ENCODE measurements at regions not wholly inside any gene's neighbourhood (a gene's known extent, or its start where the extent isn't known, plus 50 kb on each side); places are given as distances from the start of the nearest gene placed in this dataset.

- no TSS peak for BruUV-seq (replicated peaks)
- H3K36me3 ChIP-seq (ENCODE audit: insufficient read depth, low read length, poor library complexity, severe bottlenecking): no peaks in the 10 kb centered on the region
- no peak for DNase-seq (ENCODE audit: low spot score)
- H3K4me3 ChIP-seq (ENCODE audit: low read depth, low read length, poor library complexity, severe bottlenecking): no peak overlapping the region
- TF ChIP-seq CTCF (conservative IDR thresholded peaks at IDR 0.05; ENCODE audit: low read depth, low read length) (no peak), EZH2 (IDR thresholded peaks at IDR 0.05; ENCODE audit: borderline replicate concordance, low read depth, low read length, poor library complexity, severe bottlenecking) (no peak)
- ChIA-PET CTCF (no interaction called here), POLR2A (ENCODE audit: low non-redundant PET) (no interaction called here)
- H3K4me1 ChIP-seq (ENCODE audit: insufficient read depth, low read length, poor library complexity, severe bottlenecking): no peaks in the 10 kb centered on the region
- H3K9me3 ChIP-seq (ENCODE audit: low read depth, low read length, poor library complexity, severe bottlenecking): no peaks in the 10 kb centered on the region
- intact Hi-C loops (cut with micrococcal nuclease; ENCODE audit: unreplicated experiment): no loop called here
- no peak overlapping the region for H3K27ac ChIP-seq (ENCODE audit: low read depth, low read length, poor library complexity, severe bottlenecking)
- H3K27me3 ChIP-seq (replicated peaks; ENCODE audit: insufficient read depth, low read depth, low read length, poor library complexity): no peaks in the 10 kb centered on the region
Observed at GRCh38 chr16:26705346-26705745, 361.4 kb upstream of the C16orf82 start.

- intact Hi-C loops (cut with micrococcal nuclease; ENCODE audit: unreplicated experiment): no loop called here
- DNase-seq (ENCODE audit: low spot score): no peak
- H3K4me3 ChIP-seq (ENCODE audit: low read depth, low read length, poor library complexity, severe bottlenecking): no peak overlapping the region
- no peaks in the 10 kb centered on the region for H3K36me3 ChIP-seq (ENCODE audit: insufficient read depth, low read length, poor library complexity, severe bottlenecking)
- BruUV-seq (replicated peaks): no TSS peak
- no peak for TF ChIP-seq CTCF (conservative IDR thresholded peaks at IDR 0.05; ENCODE audit: low read depth, low read length)
- no peak for TF ChIP-seq EZH2 (IDR thresholded peaks at IDR 0.05; ENCODE audit: borderline replicate concordance, low read depth, low read length, poor library complexity, severe bottlenecking)
- ChIA-PET POLR2A (ENCODE audit: low non-redundant PET) (no interaction called here), CTCF (no interaction called here)
- no peaks in the 10 kb centered on the region for H3K4me1 ChIP-seq (ENCODE audit: insufficient read depth, low read length, poor library complexity, severe bottlenecking)
- H3K27ac ChIP-seq (ENCODE audit: low read depth, low read length, poor library complexity, severe bottlenecking): no peak overlapping the region
- no peaks in the 10 kb centered on the region for H3K9me3 ChIP-seq (ENCODE audit: low read depth, low read length, poor library complexity, severe bottlenecking)
- no peaks in the 10 kb centered on the region for H3K27me3 ChIP-seq (replicated peaks; ENCODE audit: insufficient read depth, low read depth, low read length, poor library complexity)
Observed at GRCh38 chr16:26708428-26708827, 358.3 kb upstream of the C16orf82 start.

- BruUV-seq (replicated peaks): no TSS peak
- Histone ChIP-seq H3K4me3 (ENCODE audit: low read depth, low read length, poor library complexity, severe bottlenecking) (no peak overlapping the region), H3K4me1 (ENCODE audit: insufficient read depth, low read length, poor library complexity, severe bottlenecking) (no peaks in the 10 kb centered on the region), H3K27ac (ENCODE audit: low read depth, low read length, poor library complexity, severe bottlenecking) (no peak overlapping the region), H3K27me3 (replicated peaks; ENCODE audit: insufficient read depth, low read depth, low read length, poor library complexity) (no peaks in the 10 kb centered on the region), H3K9me3 (ENCODE audit: low read depth, low read length, poor library complexity, severe bottlenecking) (no peaks in the 10 kb centered on the region), H3K36me3 (ENCODE audit: insufficient read depth, low read length, poor library complexity, severe bottlenecking) (no peaks in the 10 kb centered on the region)
- ChIA-PET POLR2A (ENCODE audit: low non-redundant PET) (no interaction called here), CTCF (no interaction called here)
- no peak for TF ChIP-seq EZH2 (IDR thresholded peaks at IDR 0.05; ENCODE audit: borderline replicate concordance, low read depth, low read length, poor library complexity, severe bottlenecking)
- no peak for TF ChIP-seq CTCF (conservative IDR thresholded peaks at IDR 0.05; ENCODE audit: low read depth, low read length)
- intact Hi-C loops (cut with micrococcal nuclease; ENCODE audit: unreplicated experiment): no loop called here
- DNase-seq (ENCODE audit: low spot score): peak; percentile 18
Observed at GRCh38 chr16:26709175-26709574, 357.6 kb upstream of the C16orf82 start.
